Omental fat pad (tissue), 3 donors: ENCODE measurements at regions not wholly inside any gene's neighbourhood (a gene's known extent, or its start where the extent isn't known, plus 50 kb on each side); places are given as distances from the start of the nearest gene placed in this dataset.

Experiments used
- ATAC-seq: fragments of 150-250 bp; one replicate; pipeline ENCODE4 v1.9.1; 2016; ENCODE audit warnings: mild to moderate bottlenecking, moderate library complexity; ENCODE audit not compliant: low FRiP score
- DNase-seq: peaks from one replicate; pipeline ENCODE4 v3.0.0-alpha.2; 2019; ENCODE audit warnings: low spot score
- TF ChIP-seq, protein P1 (sequence below), 3 donors: fragments of 450-650 bp; IDR thresholded peaks; one replicate each; pipeline ENCODE4 v1.5.1; 2016 to 2017; ENCODE audit warnings: antibody characterized with exemption in 3 of 3, mild to moderate bottlenecking in 3 of 3, moderate library complexity in 2 of 3

DNA sequence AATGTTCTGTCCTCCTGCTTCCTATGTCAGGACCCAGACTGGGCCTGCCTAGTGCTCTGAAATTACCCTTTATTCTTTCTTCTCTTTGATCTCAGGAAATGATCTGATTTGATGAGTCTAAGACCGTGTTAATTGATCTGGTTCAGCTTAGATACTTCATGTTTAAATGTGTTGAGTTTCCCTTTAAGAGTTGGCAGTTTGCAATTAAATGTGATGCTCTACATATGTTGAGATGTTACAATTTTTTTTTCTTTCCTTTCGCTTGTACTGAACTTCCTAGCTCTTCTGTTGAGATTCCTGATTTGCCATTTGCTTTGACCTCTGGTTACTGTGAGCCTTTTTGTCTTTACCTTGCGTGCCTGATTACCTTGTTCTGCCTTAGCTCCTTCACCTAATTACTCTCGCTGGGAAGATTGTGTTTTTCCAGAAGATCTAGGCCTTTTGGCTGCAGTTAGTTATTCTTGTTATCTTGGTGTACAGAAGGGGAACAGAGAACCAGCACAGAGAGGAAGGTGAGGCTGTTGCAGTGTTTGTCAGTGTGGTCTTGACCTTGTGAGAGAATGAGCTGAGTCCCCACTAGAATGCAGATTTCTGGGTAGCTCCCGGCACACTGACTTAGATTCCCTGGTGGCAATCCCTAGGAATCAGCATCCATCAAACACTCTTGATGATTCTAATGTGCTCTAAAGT, 203.6 kb downstream of the EDEM1 start:
- DNase-seq (no peak), ATAC-seq (no peak)
- TF ChIP-seq, protein P1, sequence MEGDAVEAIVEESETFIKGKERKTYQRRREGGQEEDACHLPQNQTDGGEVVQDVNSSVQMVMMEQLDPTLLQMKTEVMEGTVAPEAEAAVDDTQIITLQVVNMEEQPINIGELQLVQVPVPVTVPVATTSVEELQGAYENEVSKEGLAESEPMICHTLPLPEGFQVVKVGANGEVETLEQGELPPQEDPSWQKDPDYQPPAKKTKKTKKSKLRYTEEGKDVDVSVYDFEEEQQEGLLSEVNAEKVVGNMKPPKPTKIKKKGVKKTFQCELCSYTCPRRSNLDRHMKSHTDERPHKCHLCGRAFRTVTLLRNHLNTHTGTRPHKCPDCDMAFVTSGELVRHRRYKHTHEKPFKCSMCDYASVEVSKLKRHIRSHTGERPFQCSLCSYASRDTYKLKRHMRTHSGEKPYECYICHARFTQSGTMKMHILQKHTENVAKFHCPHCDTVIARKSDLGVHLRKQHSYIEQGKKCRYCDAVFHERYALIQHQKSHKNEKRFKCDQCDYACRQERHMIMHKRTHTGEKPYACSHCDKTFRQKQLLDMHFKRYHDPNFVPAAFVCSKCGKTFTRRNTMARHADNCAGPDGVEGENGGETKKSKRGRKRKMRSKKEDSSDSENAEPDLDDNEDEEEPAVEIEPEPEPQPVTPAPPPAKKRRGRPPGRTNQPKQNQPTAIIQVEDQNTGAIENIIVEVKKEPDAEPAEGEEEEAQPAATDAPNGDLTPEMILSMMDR (IDR thresholded peaks at IDR 0.05) = no peak

DNA sequence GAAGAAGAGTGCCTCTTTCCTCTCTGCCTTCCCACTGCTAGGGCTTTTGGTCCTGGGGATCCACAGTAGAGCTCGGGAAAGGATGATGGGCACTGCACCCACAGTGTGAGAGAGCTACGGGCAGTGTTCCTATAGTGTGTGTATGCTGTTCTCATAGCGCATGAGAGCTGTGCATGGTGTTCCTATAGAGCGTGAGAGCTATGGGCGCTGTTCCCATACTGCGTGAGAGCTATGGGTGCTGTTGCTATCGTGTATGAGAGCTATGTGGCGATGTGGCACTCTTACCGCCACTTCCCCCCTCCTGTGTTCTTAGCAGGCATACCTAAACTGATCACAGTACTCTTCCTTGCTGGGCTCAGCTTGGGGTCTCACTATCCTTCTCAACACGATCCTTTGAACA, 213.5 kb downstream of the EDEM1 start:
- TF ChIP-seq, protein P1 (IDR thresholded peaks at IDR 0.05) = no peak
- no peak for ATAC-seq
- no peak for DNase-seq

DNA sequence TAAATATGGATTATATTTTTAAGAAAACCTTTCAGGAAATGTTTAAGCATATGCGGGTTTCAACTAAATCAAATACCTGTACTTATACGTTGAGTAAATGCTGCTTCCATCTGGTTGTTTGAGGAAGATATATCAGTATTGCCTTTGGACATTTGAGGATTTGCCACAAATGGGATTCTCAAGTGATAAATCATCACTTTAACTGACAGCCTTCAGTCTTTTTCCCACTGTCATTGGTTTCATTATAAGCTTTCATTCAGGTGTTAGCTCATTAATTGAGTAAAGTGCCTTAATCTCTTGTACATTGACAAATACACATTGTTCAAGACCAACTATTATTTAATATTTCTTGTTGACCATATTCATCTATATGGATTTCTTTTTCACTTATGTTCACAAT, 217.2 kb downstream of the EDEM1 start:
- no peak for ATAC-seq
- no peak for DNase-seq
- TF ChIP-seq, protein P1 (IDR thresholded peaks at IDR 0.05) = no peak

DNA sequence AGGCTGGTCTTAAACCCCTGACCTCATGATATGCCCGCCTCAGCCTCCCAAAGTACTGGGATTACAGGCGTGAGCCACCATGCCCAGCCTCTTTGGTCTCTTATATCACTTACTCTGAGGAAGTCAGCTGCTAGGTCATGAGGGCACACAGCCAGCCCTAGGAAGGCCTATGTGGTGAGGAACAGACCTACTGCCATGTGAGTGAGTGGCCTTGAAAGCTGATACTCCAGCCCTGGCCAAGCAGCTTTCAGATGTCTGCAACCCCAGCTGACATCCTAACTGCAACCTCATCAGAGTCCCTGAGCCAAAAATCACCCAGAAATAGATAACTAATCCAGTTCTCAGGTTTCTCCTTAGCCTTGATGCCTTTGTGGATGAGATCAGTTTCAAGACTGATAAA, 224.3 kb downstream of the EDEM1 start:
- DNase-seq (no peak), ATAC-seq (no peak)
- TF ChIP-seq, protein P1 (IDR thresholded peaks at IDR 0.05) = no peak

DNA sequence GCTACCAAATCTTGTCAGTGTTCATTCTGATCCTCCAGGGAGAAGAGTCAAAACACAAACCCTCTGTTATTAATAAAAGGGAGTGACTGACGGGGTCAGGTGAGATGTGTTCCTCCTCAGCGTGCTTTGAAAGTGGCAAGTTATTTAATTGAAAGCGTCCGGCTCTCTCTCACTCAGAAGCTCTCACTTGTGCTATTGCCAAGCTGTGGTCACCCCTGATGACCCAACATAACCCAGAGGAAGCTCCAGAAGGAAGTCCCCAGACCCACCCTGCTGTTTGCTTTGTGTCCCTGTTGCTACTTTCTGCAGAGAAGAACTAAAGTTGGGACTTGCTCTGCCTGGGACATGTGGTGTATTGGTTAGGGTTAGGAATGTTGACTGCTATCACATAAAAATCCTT, 235.6 kb downstream of the EDEM1 start:
- no peak for DNase-seq
- TF ChIP-seq, protein P1 (IDR thresholded peaks at IDR 0.05) = no peak

DNA sequence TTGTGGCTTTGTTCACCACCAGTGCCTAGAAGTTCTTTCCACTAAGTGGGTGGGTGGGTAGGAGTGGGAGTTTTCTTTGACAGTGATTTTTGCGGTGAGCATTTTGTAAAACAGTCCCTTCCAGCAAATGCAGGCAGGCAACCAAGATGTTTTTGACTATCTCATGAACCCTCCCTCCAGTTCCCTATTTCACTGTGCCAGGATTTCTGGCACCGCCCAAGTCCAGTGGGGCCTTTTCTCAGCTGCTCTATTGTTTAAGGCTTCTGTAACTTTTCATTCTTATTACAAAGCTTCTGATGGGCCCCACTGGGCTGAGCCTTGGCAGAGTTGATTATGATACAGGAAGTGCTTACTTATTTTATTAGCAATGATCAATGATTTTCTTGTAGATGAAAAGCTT, 236.0 kb downstream of the EDEM1 start:
- ATAC-seq = no peak
- TF ChIP-seq, protein P1 (IDR thresholded peaks at IDR 0.05) = no peak
- DNase-seq = no peak

More for the DNA sequence above, 235.6 kb downstream of the EDEM1 start:
- no peak for ATAC-seq

DNA sequence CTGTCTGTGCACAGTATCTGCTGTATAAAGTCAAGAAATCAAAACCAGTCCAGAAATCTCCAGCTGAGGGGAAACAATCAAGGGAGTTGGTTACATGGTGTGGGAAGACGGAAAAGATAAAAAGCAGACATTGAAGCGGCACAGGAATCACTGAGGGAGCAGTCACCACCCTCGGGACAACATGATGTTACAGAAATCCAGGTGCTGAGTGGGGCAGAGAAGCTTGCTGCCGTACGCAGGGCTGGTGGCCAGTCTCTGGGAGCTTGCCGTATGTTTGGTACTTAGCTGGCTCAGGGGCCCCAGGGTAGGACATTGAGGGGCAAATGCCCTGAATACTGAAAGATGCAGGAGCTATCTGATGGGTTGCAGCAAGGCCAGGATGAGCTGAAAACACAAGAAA, 237.9 kb downstream of the EDEM1 start:
- no peak for ATAC-seq
- no peak for DNase-seq
- TF ChIP-seq, protein P1 (IDR thresholded peaks at IDR 0.05) = no peak
